GM12891 (cell line): ENCODE measurements at regions not wholly inside any gene's neighbourhood (a gene's known extent, or its start where the extent isn't known, plus 50 kb on each side); places are given as distances from the start of the nearest gene placed in this dataset.

Source experiments
- POLR2A ChIP-seq: IDR thresholded peaks from 2 replicates; pipeline ENCODE4 v1.6.1; 2011; ENCODE audit warnings: low read depth, low read length, control low read depth
- POLR2AphosphoS5 ChIP-seq: IDR thresholded peaks from 2 replicates; pipeline ENCODE4 v1.6.1; 2011; ENCODE audit warnings: low read depth, low read length, control low read depth
- SPI1 ChIP-seq: IDR thresholded peaks from 2 replicates; pipeline ENCODE4 v1.6.1; 2011; ENCODE audit warnings: low read depth, low read length, control low read depth
- TAF1 ChIP-seq: IDR thresholded peaks from 2 replicates; pipeline ENCODE4 v1.6.1; 2011; ENCODE audit warnings: low read depth, low read length, control low read depth

- TF ChIP-seq POLR2A (no peak), POLR2AphosphoS5 (no peak), TAF1 (no peak), SPI1 (no peak)
Measured at GRCh38 chr10:120972259-120972658, 121.1 kb downstream of the WDR11 start.
